GM13977 (cell line): ENCODE measurements at regions not wholly inside any gene's neighbourhood (a gene's known extent, or its start where the extent isn't known, plus 50 kb on each side); places are given as distances from the start of the nearest gene placed in this dataset.

Experiments used
- DNase-seq: peaks from one replicate; pipeline ENCODE4 v3.0.0; 2012; ENCODE audit warnings: low spot score
- CTCF ChIP-seq: IDR thresholded peaks from 2 replicates; pipeline ENCODE4 v1.5.1; 2012; ENCODE audit warnings: mild to moderate bottlenecking, control low read depth; ENCODE audit not compliant: insufficient read depth; ENCODE audit errors: extremely low read depth, missing control alignments
- in situ Hi-C: fragments of 300-500 bp; cut with MboI; formaldehyde crosslinking; loops from one replicate; pipeline ENCODE4 v1.12.0; 2022; ENCODE audit warnings: low sequenced_read_pairs, low pct_unique_long_range_greater_than_20kb, mixed read lengths, inconsistent platforms; ENCODE audit not compliant: unreplicated experiment

DNA sequence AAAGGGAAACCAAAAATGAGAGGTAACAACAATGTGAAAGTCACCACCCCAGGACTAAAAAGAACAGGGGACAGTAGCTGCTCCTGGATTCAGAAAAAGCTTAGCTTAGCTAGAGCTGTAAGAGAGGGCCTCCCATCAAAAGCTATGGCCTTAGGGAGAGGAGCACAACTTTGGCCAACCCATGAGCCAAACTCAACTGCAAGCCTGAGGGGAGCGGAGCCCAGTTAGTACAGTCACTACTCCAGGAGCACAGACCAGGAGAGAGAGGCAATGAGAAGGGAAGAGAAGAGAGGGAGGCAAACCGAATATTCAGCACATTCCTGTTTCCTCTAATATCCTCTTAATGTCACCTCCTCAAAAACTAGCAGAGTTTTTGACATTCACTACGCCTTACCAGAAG lies 917.1 kb upstream of the INTU start:
- in situ Hi-C loops, result no loop called here
- no peak for DNase-seq
- TF ChIP-seq CTCF, result no peak

DNA sequence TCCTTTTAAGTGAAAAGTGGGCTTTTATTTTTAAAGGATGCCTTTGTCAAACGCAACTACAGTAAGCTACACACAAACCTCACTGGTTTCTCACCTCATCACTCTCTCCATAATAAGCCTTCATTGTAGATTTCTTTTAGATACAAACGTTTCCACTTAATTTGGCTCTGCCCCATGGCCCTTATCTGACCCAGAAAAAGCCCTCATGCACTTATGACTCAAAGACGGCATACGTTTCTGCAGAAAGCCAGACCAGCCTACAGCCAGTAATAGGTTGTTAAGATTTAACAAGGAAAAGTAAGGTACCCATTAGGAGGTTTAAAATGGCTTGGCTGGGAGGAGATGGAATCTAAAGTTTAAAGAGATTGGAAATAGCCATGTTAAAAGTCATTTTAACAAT lies 914.6 kb upstream of the INTU start:
- no peak for DNase-seq
- in situ Hi-C loops, result no loop called here
- no peak for TF ChIP-seq CTCF

DNA sequence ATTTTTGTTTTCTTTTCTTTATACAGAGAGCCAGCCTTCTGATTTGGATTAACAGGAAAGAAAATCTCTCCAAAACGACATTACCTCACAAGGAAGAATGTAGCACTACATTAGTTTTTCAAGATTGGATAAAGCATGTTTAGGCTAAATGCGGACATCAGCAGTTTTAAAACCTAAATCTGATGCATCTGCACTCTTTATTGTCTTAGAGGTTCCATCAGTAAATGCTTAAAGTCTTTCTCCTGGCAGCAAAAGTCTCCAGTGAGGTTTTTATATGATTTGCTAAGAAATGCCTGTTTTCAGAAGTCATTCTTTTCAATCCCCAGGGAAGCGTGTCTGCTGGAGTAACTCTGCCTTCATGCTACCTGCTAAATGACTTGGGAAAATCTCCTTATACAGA lies 912.9 kb upstream of the INTU start:
- no peak for TF ChIP-seq CTCF
- no peak for DNase-seq
- in situ Hi-C loops, result no loop called here

- DNase-seq, result no peak
- no peak for TF ChIP-seq CTCF
- in situ Hi-C loops, result no loop called here
Observed at GRCh38 chr4:126725906-126726305, 906.9 kb upstream of the INTU start.

GRCh38 chr4:126727461-126727860 lies 905.3 kb upstream of the INTU start:
- DNase-seq, result no peak
- no peak for TF ChIP-seq CTCF
- in situ Hi-C loops, result no loop called here

DNA sequence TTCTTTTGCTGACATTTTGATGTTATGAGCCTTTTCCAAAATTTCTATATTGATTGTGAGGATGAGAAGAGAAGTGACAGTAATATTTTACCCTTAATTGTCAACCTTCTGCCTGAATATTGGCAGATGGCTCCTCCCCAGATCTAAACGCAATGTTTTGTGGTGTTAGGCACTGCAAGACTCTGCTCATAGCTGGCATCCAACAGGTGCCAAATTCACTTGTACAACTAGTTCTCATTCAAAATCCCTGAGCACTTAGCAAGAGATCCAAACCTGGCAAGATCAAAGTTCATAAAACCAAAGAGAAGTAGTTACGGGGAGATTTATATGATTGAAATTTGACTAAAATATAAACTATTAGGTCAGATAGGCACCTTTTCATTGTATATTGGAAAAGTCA lies 901.7 kb upstream of the INTU start:
- DNase-seq, result no peak
- in situ Hi-C loops, result no loop called here
- TF ChIP-seq CTCF, result no peak

DNA sequence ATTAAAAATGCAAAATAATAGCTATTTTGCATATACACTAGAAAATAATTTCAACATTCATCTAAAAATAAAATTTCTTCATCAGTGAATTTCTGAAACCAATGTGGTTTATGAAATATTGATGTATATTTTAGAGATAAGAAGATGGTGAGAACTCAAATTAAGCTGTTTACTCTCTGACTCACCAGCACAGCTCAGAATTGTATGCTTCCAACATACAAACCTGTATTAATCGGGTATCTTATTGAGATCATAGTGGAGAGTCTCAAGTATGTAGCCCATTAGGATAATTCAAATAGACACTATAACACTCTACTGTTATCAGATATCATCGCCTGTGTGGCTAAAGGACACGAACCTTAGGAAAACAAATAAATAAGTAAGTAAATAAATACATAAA lies 899.5 kb upstream of the INTU start:
- no peak for TF ChIP-seq CTCF

More for the DNA sequence above, 899.5 kb upstream of the INTU start:
- in situ Hi-C loops, result no loop called here
- DNase-seq, result no peak
